ENCODE measurements at regions not wholly inside any gene's neighbourhood (a gene's known extent, or its start where the extent isn't known, plus 50 kb on each side); places are given as distances from the start of the nearest gene placed in this dataset.

- no peak for TF ChIP-seq GATA2 (IDR thresholded peaks at IDR 0.05; ENCODE audit: low read depth, low read length)
- no peak for TF ChIP-seq GATA3 (IDR thresholded peaks at IDR 0.05; ENCODE audit: low read depth, low read length)
Measured at GRCh38 chr17:79361221-79361734, 249.6 kb downstream of the RBFOX3 start.

Measured in SH-SY5Y (cell line).